Mesendoderm (in vitro differentiated cells): ENCODE measurements at regions not wholly inside any gene's neighbourhood (a gene's known extent, or its start where the extent isn't known, plus 50 kb on each side); places are given as distances from the start of the nearest gene placed in this dataset.

Experiments used
- DNase-seq: peaks from one replicate; pipeline ENCODE4 v3.0.0; 2013
- H2AK5ac ChIP-seq: 2 replicates; pipeline ENCODE4 v1.6.1; 2013; ENCODE audit warnings: low read length, inconsistent platforms
- H2BK120ac ChIP-seq: 2 replicates; pipeline ENCODE4 v1.6.1; 2013; ENCODE audit warnings: low read depth, mild to moderate bottlenecking, low read length, moderate library complexity, mixed read lengths
- H2BK15ac ChIP-seq: replicated peaks from 2 replicates; pipeline ENCODE4 v1.6.1; 2013; ENCODE audit warnings: low read depth, mild to moderate bottlenecking, moderate library complexity
- H2BK5ac ChIP-seq: 2 replicates; pipeline ENCODE4 v1.6.1; 2013; ENCODE audit warnings: low read length, inconsistent platforms
- H3K18ac ChIP-seq: 2 replicates; pipeline ENCODE4 v1.6.1; 2013; ENCODE audit warnings: mild to moderate bottlenecking, low read length, mixed read lengths
- H3K23ac ChIP-seq: one replicate; pipeline ENCODE4 v1.6.1; 2013; ENCODE audit warnings: low read length
- H3K27ac ChIP-seq: 2 replicates; pipeline ENCODE4 v1.5.1; 2013; ENCODE audit warnings: low read depth, mild to moderate bottlenecking, inconsistent platforms, low read length, moderate library complexity
- H3K27me3 ChIP-seq: 2 replicates; pipeline ENCODE4 v1.6.1; 2013; ENCODE audit warnings: low read length, control low read depth, mild to moderate bottlenecking, inconsistent platforms; ENCODE audit not compliant: insufficient read depth, poor library complexity
- H3K36me3 ChIP-seq: 2 replicates; pipeline ENCODE4 v1.6.1; 2013; ENCODE audit warnings: low read length, inconsistent platforms; ENCODE audit not compliant: control insufficient read depth, insufficient read depth
- H3K4ac ChIP-seq: one replicate; pipeline ENCODE4 v1.6.1; 2013; ENCODE audit warnings: low read depth, mild to moderate bottlenecking, low read length, moderate library complexity
- H3K4me1 ChIP-seq: 2 replicates; pipeline ENCODE4 v1.6.1; 2013; ENCODE audit warnings: low read depth, low read length, inconsistent platforms; ENCODE audit not compliant: control insufficient read depth
- H3K4me2 ChIP-seq: 2 replicates; pipeline ENCODE4 v1.6.1; 2013; ENCODE audit warnings: low read length
- H3K4me3 ChIP-seq: 2 replicates; pipeline ENCODE4 v1.5.1; 2013; ENCODE audit warnings: mild to moderate bottlenecking, low read length
- H3K56ac ChIP-seq: one replicate; pipeline ENCODE4 v1.6.1; 2013; ENCODE audit warnings: low read length
- H3K79me1 ChIP-seq: 2 replicates; pipeline ENCODE4 v1.6.1; 2013; ENCODE audit warnings: low read length, inconsistent platforms
- H3K79me2 ChIP-seq: 2 replicates; pipeline ENCODE4 v1.6.1; 2013; ENCODE audit warnings: mild to moderate bottlenecking, low read length; ENCODE audit not compliant: control insufficient read depth, insufficient read depth
- H3K9ac ChIP-seq: 2 replicates; pipeline ENCODE4 v1.6.1; 2013; ENCODE audit warnings: low read length, inconsistent platforms
- H4K5ac ChIP-seq: one replicate; pipeline ENCODE4 v1.6.1; 2013; ENCODE audit warnings: low read length
- H4K8ac ChIP-seq: one replicate; pipeline ENCODE4 v1.6.1; 2013; ENCODE audit warnings: low read depth, mild to moderate bottlenecking, control low read depth, low read length, moderate library complexity
- WGBS: extraction: QIAGEN DNeasy Blood & Tissue Kit; methylation state at CpG from one replicate; pipeline ENCODE4 v1.1.7; 2013; ENCODE audit warnings: low lambda C conversion rate, missing lambda C conversion rate; ENCODE audit not compliant: insufficient coverage; ENCODE audit errors: extremely low coverage; 5-methylcytosine and 5-hydroxymethylcytosine counted together

DNA sequence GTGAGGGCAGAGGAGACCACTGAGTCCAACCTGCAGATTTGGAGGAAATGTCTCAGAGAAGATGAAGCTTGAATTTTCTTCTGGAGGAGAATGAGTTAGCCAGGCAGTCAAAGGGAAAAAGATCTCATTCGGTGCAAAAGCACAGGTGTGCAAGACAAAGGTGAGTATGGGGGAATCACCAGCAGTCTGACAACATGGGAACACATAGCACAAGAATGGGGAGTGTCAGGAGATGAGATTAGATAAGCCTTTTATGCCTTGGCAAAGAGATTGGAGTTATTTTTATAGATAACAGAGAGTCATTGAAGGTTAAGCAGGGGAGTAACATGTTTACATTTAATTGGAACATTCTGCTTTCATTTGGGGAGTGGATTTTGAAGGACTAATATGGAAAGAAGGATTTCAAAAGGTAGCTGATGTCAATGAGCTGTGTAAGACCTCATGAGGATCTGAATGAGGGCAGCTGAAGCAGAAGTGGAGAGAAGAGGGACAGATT is 171.3 kb upstream of the NTF3 start:
- no peak overlapping the region for H3K4me2 ChIP-seq
- no peak overlapping the region for H2BK5ac ChIP-seq
- H2BK15ac ChIP-seq, result no peak overlapping the region
- no peaks in the 10 kb centered on the region for H3K27me3 ChIP-seq
- no peak overlapping the region for H4K5ac ChIP-seq
- H3K4ac ChIP-seq, result no peak overlapping the region
- H4K8ac ChIP-seq, result no peak overlapping the region
- WGBS, result no CpG with 5 or more reads among the region's 1 CpG
- no peak overlapping the region for H2BK120ac ChIP-seq
- no peaks in the 10 kb centered on the region for H3K36me3 ChIP-seq
- DNase-seq, result no peak
- H3K56ac ChIP-seq, result no peak overlapping the region
- peaks cover 2% of the 10 kb centered on the region for H3K4me1 ChIP-seq
- no peaks in the 10 kb centered on the region for H3K79me1 ChIP-seq
- H3K79me2 ChIP-seq, result no peaks in the 10 kb centered on the region
- H2AK5ac ChIP-seq, result no peak overlapping the region
- H3K18ac ChIP-seq, result no peak overlapping the region
- no peak overlapping the region for H3K23ac ChIP-seq
- H3K4me3 ChIP-seq, result no peak overlapping the region
- H3K9ac ChIP-seq, result no peak overlapping the region
- H3K27ac ChIP-seq, result no peak overlapping the region

DNA sequence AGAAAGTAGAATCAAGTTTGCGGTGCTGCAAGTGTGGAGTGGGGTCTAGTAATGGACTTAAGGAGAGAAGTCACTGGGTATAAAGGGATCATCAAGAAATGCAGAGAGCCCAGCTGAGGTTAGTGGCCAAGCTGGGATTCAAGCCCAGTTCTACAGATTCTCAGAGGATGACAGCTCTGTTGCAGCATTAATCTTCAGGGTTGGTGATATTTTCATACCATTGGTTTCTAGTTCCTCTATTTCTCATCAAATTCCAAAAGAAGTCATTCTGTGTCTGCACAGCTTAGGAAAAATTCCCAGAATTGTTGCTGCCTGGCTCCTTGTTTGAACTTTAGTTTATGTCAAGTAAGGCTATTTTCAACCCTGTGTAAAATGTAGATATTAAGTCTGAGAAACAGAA is 169.5 kb upstream of the NTF3 start:
- peaks cover 2% of the 10 kb centered on the region for H3K4me1 ChIP-seq
- no peak overlapping the region for H3K23ac ChIP-seq

DNA sequence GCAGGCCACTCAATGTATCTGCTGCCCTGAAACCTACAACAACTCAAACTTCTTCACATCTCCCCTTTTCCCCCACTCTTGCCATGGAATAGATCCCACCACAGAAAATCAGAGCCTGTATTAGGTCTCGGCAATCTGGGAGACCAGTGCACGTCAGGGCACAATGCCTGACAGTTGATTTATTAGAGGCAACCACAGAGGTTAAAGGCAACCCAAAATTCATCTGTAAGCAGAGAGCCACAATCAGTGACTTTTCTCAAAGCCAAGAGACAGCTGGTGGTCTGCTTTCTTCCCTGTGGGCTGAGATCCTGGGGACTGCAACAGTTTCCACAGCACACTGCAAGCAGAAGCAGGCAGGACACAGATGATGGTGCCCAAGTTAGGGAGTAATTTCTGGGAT is 169.0 kb upstream of the NTF3 start:
- no peak overlapping the region for H4K8ac ChIP-seq
- WGBS, result no CpG with 5 or more reads among the region's 2 CpGs
- no peak for DNase-seq
- H3K4me1 ChIP-seq, result peaks cover 2% of the 10 kb centered on the region
- no peak overlapping the region for H2BK15ac ChIP-seq
- H2BK120ac ChIP-seq, result no peak overlapping the region
- no peaks in the 10 kb centered on the region for H3K27me3 ChIP-seq
- H3K4ac ChIP-seq, result no peak overlapping the region
- H3K27ac ChIP-seq, result no peak overlapping the region
- H4K5ac ChIP-seq, result no peak overlapping the region
- H2AK5ac ChIP-seq, result no peak overlapping the region
- H3K18ac ChIP-seq, result no peak overlapping the region
- H3K79me1 ChIP-seq, result no peaks in the 10 kb centered on the region
- no peak overlapping the region for H3K56ac ChIP-seq
- H3K4me3 ChIP-seq, result no peak overlapping the region
- H3K4me2 ChIP-seq, result no peak overlapping the region
- no peak overlapping the region for H2BK5ac ChIP-seq
- H3K23ac ChIP-seq, result no peak overlapping the region
- no peaks in the 10 kb centered on the region for H3K36me3 ChIP-seq
- H3K79me2 ChIP-seq, result no peaks in the 10 kb centered on the region
- H3K9ac ChIP-seq, result no peak overlapping the region

More for the DNA sequence above, 169.5 kb upstream of the NTF3 start:
- Histone ChIP-seq H2BK5ac (no peak overlapping the region), H3K4me2 (no peak overlapping the region), H3K56ac (no peak overlapping the region), H2BK15ac (no peak overlapping the region), H3K18ac (no peak overlapping the region), H3K9ac (no peak overlapping the region), H2BK120ac (no peak overlapping the region), H3K27ac (no peak overlapping the region), H3K4ac (no peak overlapping the region), H2AK5ac (no peak overlapping the region), H3K4me3 (no peak overlapping the region), H3K36me3 (no peaks in the 10 kb centered on the region), H3K79me2 (no peaks in the 10 kb centered on the region), H4K5ac (no peak overlapping the region), H4K8ac (no peak overlapping the region), H3K79me1 (no peaks in the 10 kb centered on the region), H3K27me3 (no peaks in the 10 kb centered on the region)
- no peak for DNase-seq
- WGBS, result no CpG with 5 or more reads among the region's 1 CpG

DNA sequence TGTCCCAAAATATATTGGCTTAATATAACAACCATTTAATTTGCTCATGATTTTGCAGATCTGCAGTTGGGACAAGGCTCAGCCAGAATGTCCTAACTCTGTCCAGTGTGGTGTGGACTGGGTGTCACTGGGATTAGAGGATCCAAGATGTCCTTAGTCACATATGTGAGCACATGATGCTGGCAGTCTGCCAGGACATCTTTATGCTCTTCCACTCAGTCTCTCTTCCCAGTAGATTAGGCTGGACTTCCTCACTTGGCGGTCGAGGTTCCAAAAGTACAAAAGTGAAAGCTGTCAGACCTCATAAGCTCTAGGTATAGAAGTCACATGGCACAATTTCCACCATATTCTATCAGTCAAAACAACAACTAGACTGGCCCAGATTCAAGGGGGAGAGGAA is 167.9 kb upstream of the NTF3 start:
- no peak overlapping the region for H4K5ac ChIP-seq
- no peak overlapping the region for H4K8ac ChIP-seq
- no peak overlapping the region for H3K27ac ChIP-seq
- no peak overlapping the region for H3K9ac ChIP-seq
- no peak overlapping the region for H3K23ac ChIP-seq
- no peaks in the 10 kb centered on the region for H3K79me2 ChIP-seq
- peaks cover 8% of the 10 kb centered on the region for H3K4me1 ChIP-seq
- no peaks in the 10 kb centered on the region for H3K27me3 ChIP-seq
- no peak overlapping the region for H2BK15ac ChIP-seq
- no peak overlapping the region for H3K18ac ChIP-seq
- no peaks in the 10 kb centered on the region for H3K36me3 ChIP-seq
- no peak overlapping the region for H3K56ac ChIP-seq
- H3K4me3 ChIP-seq, result no peak overlapping the region
- no peak overlapping the region for H2BK120ac ChIP-seq
- no peak overlapping the region for H2AK5ac ChIP-seq
- no peak overlapping the region for H3K4me2 ChIP-seq
- no CpG with 5 or more reads among the region's 2 CpGs for WGBS
- DNase-seq, result no peak
- H3K79me1 ChIP-seq, result no peaks in the 10 kb centered on the region
- no peak overlapping the region for H3K4ac ChIP-seq
- no peak overlapping the region for H2BK5ac ChIP-seq

DNA sequence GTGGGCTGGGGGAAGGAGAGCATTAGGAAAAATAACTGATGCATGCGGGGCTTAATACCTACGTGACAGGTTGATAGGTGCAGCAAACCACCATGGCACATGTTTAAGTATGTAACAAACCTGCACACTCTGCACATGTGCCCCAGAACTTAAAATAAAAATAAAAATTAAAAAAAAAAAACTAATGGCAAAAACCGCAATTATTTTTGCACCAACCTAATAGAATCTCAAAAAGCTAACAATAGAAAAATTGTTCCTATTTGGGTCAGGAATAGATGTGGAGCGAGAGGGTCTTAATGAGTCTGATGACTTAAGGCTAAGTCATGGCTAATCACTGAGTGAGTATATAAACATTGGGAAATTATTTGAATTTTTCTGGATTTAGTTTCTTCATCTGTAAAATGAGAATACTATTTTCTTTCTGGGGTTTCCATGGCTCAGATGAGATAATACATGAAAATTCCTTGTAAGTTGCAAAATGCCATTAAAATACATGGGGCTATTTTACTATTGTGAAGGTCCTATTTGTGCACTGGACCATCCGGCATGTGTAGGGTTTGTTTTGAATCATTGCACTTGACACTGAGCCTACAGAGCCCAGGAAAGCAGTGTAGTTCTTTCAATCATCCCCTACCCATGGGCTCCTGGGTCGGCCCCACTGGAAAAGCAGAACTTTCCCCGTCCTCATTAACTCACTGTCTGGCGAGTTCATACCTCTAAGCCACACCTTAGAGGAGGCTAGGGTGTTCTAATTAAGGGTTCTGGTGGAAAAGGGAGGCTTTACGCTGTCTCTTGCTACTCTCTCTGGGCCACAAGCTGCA is 164.1 kb upstream of the NTF3 start:
- no peak overlapping the region for H3K9ac ChIP-seq
- no peak overlapping the region for H2AK5ac ChIP-seq
- no peaks in the 10 kb centered on the region for H3K79me1 ChIP-seq
- no peak overlapping the region for H3K56ac ChIP-seq
- H2BK15ac ChIP-seq, result no peak overlapping the region
- no peak overlapping the region for H2BK120ac ChIP-seq
- no peak overlapping the region for H3K4me2 ChIP-seq
- no peak overlapping the region for H4K5ac ChIP-seq
- H3K27ac ChIP-seq, result no peak overlapping the region
- no peak overlapping the region for H3K18ac ChIP-seq
- no peak overlapping the region for H3K4me3 ChIP-seq
- no peak overlapping the region for H3K4ac ChIP-seq
- DNase-seq, result peak; percentile 77
- H2BK5ac ChIP-seq, result no peak overlapping the region
- peaks cover 8% of the 10 kb centered on the region for H3K4me1 ChIP-seq
- WGBS, result no CpG with 5 or more reads among the region's 9 CpGs
- H3K27me3 ChIP-seq, result no peaks in the 10 kb centered on the region
- no peaks in the 10 kb centered on the region for H3K36me3 ChIP-seq
- no peak overlapping the region for H4K8ac ChIP-seq
- no peaks in the 10 kb centered on the region for H3K79me2 ChIP-seq
- no peak overlapping the region for H3K23ac ChIP-seq
